ENCODE measurements at regions not wholly inside any gene's neighbourhood (a gene's known extent, or its start where the extent isn't known, plus 50 kb on each side); places are given as distances from the start of the nearest gene placed in this dataset.

GRCh38 chr9:38183994-38184568 lies 115.1 kb upstream of the SHB start:
- no peaks in the 10 kb centered on the region for H3K36me3 Mint-ChIP-seq (ENCODE audit: low read depth, unreplicated experiment)
- DNase-seq (ENCODE audit: low spot score), result no peak
- H3K4me3 Mint-ChIP-seq (ENCODE audit: unreplicated experiment), result no peak overlapping the region
- H3K4me1 Mint-ChIP-seq (ENCODE audit: unreplicated experiment), result peaks cover 25% of the 10 kb centered on the region
- H3K27ac Mint-ChIP-seq (ENCODE audit: unreplicated experiment), result no peak overlapping the region
- peaks cover 3% of the 10 kb centered on the region for H3K27me3 Mint-ChIP-seq (ENCODE audit: unreplicated experiment)
- no peak for TF ChIP-seq CTCF (IDR thresholded peaks at IDR 0.05; ENCODE audit: unreplicated experiment)
- no peaks in the 10 kb centered on the region for H3K9me3 Mint-ChIP-seq (ENCODE audit: unreplicated experiment)

- peaks cover 3% of the 10 kb centered on the region for H3K27me3 Mint-ChIP-seq (ENCODE audit: unreplicated experiment)
- peak overlapping the region; percentile 75 for H3K27ac Mint-ChIP-seq (ENCODE audit: unreplicated experiment)
- TF ChIP-seq CTCF (IDR thresholded peaks at IDR 0.05; ENCODE audit: unreplicated experiment), result no peak
- peaks cover 25% of the 10 kb centered on the region for H3K4me1 Mint-ChIP-seq (ENCODE audit: unreplicated experiment)
- DNase-seq (ENCODE audit: low spot score), result no peak
- no peaks in the 10 kb centered on the region for H3K9me3 Mint-ChIP-seq (ENCODE audit: unreplicated experiment)
- no peak overlapping the region for H3K4me3 Mint-ChIP-seq (ENCODE audit: unreplicated experiment)
- H3K36me3 Mint-ChIP-seq (ENCODE audit: low read depth, unreplicated experiment), result no peaks in the 10 kb centered on the region
Measured at GRCh38 chr9:38182321-38182720, 113.3 kb upstream of the SHB start.

DNA sequence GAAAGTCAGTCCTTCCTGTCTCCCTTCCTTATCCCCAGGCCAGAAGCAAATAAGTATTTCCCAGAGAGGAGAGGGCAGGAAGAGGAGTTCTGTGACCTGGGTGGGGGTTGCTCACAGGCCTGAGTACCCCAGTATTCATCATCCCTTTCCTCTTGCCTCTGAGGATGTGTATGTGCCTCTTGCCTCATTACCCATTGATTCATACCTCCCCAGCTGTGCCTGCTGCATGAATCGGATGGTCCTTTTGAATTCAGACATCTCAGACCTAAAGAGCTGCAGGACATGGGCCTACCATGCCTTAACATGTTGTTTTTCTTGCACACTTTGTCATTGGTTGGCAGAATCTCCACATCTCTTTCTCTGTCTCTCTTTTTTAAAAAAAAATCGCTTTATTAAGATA lies 112.8 kb upstream of the SHB start:
- H3K27ac Mint-ChIP-seq (ENCODE audit: unreplicated experiment), result peak overlapping the region; percentile 75

GRCh38 chr9:38181232-38181631 lies 112.2 kb upstream of the SHB start:
- H3K36me3 Mint-ChIP-seq (ENCODE audit: low read depth, unreplicated experiment), result no peaks in the 10 kb centered on the region
- DNase-seq (ENCODE audit: low spot score), result no peak
- no peaks in the 10 kb centered on the region for H3K9me3 Mint-ChIP-seq (ENCODE audit: unreplicated experiment)
- peak overlapping the region; percentile 46 for H3K27ac Mint-ChIP-seq (ENCODE audit: unreplicated experiment)
- H3K27me3 Mint-ChIP-seq (ENCODE audit: unreplicated experiment), result peaks cover 3% of the 10 kb centered on the region
- H3K4me1 Mint-ChIP-seq (ENCODE audit: unreplicated experiment), result peaks cover 25% of the 10 kb centered on the region
- no peak for TF ChIP-seq CTCF (IDR thresholded peaks at IDR 0.05; ENCODE audit: unreplicated experiment)
- H3K4me3 Mint-ChIP-seq (ENCODE audit: unreplicated experiment), result no peak overlapping the region

More for the DNA sequence above, 112.8 kb upstream of the SHB start:
- TF ChIP-seq CTCF (IDR thresholded peaks at IDR 0.05; ENCODE audit: unreplicated experiment), result no peak
- peaks cover 3% of the 10 kb centered on the region for H3K27me3 Mint-ChIP-seq (ENCODE audit: unreplicated experiment)
- H3K4me3 Mint-ChIP-seq (ENCODE audit: unreplicated experiment), result peak overlapping the region; percentile 37
- no peaks in the 10 kb centered on the region for H3K9me3 Mint-ChIP-seq (ENCODE audit: unreplicated experiment)
- DNase-seq (ENCODE audit: low spot score), result no peak
- H3K36me3 Mint-ChIP-seq (ENCODE audit: low read depth, unreplicated experiment), result no peaks in the 10 kb centered on the region
- peaks cover 25% of the 10 kb centered on the region for H3K4me1 Mint-ChIP-seq (ENCODE audit: unreplicated experiment)

GRCh38 chr9:38180656-38181055 lies 111.6 kb upstream of the SHB start:
- DNase-seq (ENCODE audit: low spot score), result no peak
- no peaks in the 10 kb centered on the region for H3K36me3 Mint-ChIP-seq (ENCODE audit: low read depth, unreplicated experiment)
- H3K27me3 Mint-ChIP-seq (ENCODE audit: unreplicated experiment), result peaks cover 3% of the 10 kb centered on the region
- peaks cover 25% of the 10 kb centered on the region for H3K4me1 Mint-ChIP-seq (ENCODE audit: unreplicated experiment)
- no peak overlapping the region for H3K4me3 Mint-ChIP-seq (ENCODE audit: unreplicated experiment)
- no peak for TF ChIP-seq CTCF (IDR thresholded peaks at IDR 0.05; ENCODE audit: unreplicated experiment)
- H3K9me3 Mint-ChIP-seq (ENCODE audit: unreplicated experiment), result no peaks in the 10 kb centered on the region
- no peak overlapping the region for H3K27ac Mint-ChIP-seq (ENCODE audit: unreplicated experiment)
